GM19025 (cell line): ENCODE measurements at regions not wholly inside any gene's neighbourhood (a gene's known extent, or its start where the extent isn't known, plus 50 kb on each side); places are given as distances from the start of the nearest gene placed in this dataset.
"Not testable (repeated sequence)": the region's sequence is repeated elsewhere in the genome, so short reads cannot be mapped to it uniquely, and the experiment has no call there.

Experiments used
- ATAC-seq: cut with Tn5 transposase; IDR thresholded peaks from one replicate; pipeline ENCODE4 v1.9.1; 2021; ENCODE audit warnings: mild to moderate bottlenecking, low read depth, moderate library complexity; ENCODE audit not compliant: unreplicated experiment

DNA sequence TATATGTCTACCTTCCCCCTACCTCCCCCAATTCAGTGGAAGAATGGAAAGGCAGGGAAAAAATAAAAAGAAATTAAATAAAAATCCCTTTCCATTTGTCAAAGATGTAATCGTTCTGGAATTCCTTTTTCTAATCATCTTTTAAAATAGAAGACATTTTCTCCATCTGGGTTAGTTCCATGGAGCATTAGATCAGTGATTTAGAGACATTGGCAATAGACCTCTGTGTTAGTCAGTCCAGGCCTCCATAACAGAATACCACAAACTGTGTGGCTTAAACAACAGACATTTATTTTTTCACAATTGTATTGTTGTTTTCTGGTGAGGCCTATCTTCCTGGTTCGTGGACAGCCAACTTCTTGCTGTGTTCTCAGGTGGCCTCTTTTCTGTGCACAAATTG, 516.6 kb upstream of the DAB2 start:
- no peak for ATAC-seq

DNA sequence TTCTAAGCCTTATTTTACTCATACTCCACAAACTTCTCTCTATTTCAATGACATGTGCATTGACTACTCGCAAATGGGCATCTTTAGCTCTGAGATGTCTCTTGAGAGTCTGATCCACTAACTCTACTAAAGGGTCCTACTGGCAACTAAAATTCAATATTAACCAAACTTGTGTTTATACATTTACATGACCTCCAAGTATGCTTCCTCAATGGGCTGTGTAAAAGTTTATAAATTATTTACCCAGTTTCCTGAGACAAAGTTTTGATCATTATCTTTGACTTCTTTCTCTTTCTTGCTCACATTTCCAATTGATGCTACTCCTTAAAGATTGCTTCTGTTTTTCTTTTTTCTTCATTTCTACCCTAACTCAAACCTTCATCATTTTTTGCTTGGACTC, 510.1 kb upstream of the DAB2 start:
- ATAC-seq: no peak

DNA sequence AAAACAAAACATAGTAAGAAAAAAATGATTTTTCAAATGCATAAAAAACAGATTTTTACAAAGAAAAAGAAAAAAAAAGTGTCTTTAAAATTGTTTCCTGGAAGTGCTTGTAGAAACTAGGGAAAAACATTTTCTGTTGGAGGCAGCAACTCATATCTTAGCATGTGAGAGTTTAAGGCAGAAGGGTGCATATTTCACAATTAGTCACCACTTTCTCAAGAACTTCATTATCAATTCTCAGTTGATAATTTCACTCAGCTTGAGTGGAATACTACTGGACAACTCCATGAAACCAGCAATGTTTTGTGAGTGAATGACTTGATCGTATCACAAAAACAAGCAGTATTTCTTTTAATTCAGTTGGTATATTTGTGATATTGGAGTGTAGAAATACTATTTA, 508.3 kb upstream of the DAB2 start:
- ATAC-seq: no peak

DNA sequence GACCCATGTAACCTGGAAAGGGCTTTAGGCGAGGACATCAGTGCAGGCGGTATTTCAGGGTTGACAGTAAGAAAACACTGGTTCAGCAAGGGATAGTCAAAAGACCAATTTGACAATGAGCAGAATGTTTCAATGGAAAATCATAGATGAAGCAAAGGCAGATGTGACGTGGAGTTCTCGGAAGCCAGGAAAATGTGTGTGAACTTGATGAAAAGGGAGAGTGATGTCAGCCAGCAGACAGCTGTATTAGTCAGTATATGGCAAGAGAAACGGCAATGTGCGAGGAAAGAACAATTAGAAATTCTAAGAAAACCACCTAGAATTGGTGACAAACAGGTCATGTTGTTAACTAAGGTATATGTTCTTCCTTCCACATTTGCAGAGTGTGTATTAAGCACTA, 503.9 kb upstream of the DAB2 start:
- ATAC-seq: no peak

DNA sequence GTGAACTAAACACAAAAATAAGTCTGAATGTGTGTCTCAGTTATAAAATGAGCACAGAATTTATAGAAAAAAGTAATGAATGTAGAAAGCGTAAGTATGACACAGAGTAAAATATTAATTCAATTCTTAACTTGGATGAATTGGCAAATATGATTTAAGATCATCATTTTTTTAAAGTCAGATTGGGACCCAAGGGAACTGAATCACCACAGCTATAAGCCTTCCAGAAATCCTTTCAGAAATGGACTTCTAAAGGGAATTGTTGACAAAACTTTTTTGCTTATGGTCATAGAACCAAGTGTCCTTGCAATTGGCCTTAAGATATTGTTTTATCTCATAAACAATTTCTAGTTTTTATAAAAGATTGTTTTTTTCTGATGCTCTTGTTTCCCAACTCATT, 495.1 kb upstream of the DAB2 start:
- ATAC-seq: no peak

DNA sequence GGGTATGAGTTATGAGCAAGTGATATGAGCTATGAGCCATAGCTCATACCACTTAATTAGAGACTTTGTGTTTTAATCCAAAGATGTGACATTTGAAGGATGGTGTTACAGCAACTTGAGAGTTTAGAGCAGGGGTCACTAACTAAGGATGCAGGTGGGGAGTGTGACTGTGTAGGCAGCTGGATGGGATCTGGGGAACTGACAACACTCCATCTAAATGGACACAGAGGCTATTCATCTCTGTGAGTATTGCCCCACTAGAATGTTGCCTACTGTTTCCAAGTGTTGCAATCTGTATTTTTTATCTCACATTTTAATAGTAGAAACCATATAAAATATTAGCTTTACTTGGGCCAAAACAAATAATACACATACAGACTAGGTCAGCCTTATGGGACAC, 488.1 kb upstream of the DAB2 start:
- ATAC-seq: no peak

DNA sequence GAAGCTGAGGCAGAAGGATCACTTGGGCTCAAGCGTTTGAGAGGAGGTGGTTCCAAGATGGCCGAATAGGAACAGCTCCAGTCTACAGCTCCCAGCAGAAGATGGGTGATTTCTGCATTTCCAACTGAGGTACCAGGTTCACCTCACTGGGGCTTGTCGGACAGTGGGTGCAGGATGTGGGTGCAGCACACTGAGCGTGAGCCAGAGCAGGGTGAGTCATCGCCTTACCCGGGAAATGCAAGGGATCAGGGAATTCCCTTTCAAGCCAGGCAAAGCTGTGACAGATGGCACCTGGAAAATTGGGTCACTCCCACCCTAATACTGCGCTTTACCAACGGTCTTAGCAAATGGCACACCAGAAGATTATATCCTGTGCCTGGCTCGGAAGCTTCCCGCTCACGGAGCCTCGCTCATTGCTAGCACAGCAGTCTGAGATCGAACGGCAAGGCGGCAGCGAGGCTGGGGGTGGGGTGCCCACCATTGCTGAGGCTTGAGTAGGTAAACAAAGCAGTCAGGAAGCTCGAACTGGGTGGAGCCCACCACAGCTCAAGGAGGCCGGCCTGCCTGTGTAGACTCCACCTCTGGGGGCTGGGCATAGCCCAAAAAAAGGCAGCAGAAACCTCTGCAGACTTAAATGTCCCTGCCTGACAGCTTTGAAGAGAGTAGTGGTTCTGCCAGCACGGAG, 482.6 kb upstream of the DAB2 start:
- not testable (repeated sequence) for ATAC-seq

DNA sequence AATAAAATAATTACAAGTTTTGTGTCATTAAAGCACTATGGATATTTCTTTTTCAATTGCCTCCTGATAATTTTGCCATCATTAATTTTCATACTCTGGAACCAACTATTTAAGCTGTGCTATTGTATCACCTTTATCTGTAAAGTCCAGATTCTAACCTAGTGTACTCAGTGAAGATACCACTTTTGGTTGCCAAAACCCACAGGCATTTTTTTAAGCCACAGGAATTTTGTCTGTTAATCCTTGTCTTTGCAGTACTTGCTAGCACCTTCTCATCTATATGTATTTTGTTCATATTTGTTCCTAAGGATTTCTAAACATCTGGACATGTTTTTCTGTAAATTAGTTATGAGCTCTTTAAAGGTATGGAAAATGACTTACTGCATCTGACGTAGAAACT, 481.4 kb upstream of the DAB2 start:
- no peak for ATAC-seq

DNA sequence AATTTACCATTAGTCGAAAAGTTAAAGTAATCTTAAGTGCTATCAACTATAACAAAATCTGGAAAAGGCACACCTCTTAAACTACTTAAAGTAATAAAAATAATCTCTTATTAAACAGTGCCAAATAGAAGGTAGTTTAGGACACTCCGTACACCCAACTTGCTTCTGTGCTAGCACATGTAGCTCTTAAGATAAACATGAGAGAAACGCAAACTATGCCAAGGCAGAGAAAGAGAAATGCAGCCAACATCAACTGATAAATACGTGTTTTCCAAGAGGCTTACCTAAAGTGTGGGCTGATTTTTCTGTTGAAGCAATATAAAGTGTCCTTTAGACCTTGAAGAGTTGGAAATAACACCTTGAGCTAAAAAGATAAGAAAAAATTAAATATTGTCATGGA, 480.6 kb upstream of the DAB2 start:
- ATAC-seq: no peak

DNA sequence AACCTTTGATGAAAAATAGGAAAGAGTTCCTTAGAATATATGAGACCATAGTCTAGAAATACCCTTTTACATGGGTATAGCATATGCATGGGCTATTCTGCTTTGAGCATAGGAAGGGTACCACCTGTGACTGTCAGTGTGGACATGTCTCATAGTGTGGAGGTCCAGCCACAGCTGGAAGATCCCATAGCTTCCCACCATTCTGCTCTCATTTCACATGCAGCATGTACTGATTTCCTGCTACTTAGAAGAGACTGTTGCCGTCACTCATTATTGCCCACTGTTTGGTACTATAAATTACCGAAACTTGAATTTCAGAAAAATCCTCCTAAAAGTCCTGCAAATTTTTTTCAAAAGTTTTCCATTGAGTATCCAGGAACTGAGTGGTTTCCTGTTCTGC, 477.8 kb upstream of the DAB2 start:
- no peak for ATAC-seq

DNA sequence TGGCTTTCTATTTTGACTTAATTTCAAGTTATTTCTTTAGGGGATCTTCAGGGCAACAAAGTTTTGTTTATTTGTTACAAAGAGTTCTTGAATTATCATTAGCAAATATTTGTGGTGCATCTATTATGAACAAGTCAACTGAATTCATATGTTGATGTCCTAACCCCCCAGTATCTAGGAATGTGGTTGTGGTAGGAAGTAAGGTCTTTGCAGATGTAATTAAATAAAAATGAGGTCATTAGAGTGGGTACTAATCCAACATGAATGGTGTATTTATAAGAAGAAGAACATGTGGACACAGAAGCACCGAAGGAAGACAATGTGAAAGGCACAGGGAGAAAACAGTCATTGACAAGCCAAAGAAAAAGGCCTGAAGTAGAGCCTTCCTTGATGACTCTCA, 474.0 kb upstream of the DAB2 start:
- no peak for ATAC-seq

DNA sequence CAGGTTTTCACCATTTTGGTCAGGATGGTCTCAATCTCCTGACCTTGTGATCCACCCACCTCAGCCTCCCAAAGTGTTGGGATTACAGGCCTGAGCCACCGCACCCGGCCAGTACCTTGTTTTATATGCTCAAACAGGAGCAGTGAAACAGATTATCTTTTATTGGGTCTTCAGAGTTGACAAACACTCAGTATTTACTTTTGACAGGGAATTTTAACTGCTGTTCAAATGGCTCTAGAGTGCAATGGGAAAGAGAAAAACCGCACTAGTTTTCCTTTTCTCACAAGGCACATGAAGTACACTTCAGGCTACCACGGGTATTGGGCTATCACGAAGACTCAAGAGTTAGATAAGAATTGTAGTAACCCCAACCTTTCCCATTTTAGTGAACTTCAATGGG, 471.9 kb upstream of the DAB2 start:
- no peak for ATAC-seq

DNA sequence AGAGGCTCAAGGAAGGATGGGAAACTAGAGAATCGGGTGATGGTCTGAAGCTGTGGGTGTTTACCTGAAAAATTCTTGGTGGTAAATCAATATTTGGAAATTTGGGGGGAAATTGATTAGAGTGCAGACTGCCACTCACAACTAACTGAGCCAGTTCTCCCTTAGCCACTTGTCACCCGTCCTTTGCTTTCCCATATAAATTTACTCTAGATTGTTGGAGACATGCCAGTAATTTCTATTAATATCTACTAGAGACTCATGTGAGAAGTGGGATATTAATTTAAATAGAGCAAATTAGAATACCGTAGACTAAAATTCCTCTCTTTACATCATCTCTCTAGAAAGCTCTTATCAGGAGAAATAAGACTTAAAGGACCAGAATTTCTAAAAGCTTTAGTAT, 471.3 kb upstream of the DAB2 start:
- ATAC-seq: no peak

DNA sequence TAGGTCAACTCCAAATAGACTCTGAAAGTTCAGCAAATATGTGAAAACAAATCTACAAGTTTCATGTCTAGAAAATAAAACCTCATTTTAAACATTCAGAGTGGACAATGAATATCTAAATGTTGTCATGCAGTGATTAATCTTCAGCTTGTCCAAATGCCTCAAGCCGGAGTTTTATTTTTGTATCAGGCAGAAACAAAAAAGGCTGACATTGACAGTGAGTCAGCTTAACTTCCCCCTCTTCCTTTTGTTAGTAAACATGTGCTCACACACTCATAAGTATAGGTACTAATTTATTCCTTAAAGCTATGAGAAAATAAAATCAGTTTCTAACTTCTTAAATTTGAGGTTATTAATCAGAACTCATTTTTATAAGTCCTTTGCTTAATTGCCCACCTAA, 467.9 kb upstream of the DAB2 start:
- ATAC-seq: no peak

DNA sequence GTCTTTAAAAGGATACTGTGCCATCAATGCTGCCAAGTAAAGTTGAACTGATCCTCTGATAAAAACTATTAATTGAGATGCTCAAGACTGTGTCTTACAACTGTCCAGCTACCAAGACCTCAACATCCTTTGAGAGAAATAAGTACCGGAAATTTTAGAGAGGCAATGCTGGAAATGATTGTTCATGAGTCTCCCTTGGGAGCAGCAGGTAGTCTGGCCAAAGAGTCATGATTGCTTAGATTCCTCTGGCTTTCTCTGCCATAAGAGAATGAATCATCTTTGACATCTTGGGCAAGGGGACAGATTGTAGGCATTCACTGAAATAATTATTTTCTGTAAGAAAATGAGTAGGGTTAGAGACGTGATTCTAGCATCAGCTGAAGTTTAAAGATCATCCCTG, 466.6 kb upstream of the DAB2 start:
- ATAC-seq: no peak

DNA sequence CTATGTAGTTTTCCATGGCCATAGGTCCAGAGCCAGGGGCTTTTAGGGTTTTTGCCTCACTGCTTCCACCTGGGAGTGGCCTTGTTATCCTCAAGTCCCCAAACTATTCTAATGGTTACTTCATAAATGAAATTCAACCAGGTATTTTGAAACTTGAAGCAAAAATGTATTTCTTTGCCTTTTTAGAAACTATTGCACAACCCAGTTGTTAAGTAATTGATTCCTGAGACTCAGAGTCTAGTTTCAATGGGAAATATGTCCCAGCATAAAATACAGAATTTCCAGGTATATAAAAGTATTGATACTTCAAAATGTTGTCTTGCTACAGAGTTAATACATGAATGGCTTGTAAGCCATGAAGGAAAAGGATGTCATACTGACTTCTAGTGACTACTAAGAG, 456.2 kb upstream of the DAB2 start:
- ATAC-seq: no peak

DNA sequence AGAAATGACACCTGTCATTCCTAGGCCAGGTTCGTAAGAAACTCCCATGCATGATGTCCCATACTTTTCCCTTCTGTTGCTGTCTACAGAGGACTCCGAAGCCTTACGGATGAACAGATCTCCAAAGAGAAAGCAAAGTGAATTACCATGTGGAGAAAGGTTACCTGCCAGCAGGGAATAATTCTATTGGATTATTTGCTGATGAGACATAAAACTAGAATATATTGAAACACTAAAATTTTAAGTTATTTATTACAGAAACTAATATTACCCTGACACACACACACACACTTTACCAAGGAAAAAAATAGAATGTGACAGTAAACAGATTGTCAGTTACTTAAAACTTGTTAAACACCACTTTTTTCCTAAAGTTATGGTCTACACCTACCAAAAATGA, 452.7 kb upstream of the DAB2 start:
- ATAC-seq: no peak

DNA sequence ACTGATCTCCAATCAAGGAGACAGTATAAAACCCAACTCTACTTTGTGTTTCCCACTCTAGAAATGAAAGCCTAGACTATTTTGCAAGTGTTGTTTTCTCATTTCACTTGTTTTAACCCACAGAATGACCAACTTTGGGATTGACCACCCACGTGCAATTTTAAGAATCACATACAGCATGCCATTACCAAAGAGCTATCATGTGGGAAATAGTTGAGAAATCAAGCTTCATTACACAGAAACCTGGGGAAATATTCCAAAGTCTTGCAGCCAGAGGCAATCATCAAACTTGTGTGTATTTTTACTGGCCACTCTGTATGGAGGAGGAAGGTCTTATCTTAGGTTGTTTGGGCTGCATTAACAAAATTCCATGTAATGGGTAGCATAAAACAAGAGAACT, 451.4 kb upstream of the DAB2 start:
- ATAC-seq: no peak

DNA sequence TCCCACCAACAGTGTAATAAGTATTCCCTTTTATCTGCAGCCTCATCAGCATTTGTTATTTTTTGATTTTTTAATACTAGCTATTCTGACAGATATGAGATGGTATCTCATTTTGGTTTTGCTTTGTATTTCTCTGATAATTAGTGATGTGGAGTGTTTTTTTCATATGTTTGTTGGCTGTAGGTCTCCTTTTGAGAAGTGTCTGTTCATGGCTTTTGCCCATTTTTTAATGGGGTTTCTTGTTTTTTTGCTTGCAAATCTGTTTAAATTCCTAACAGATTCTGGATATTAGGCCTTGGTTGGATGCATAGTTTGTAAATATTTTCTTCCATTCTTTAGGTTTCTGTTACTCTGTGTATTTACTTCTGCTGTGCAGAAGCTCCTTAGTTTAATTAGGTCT, 445.4 kb upstream of the DAB2 start:
- no peak for ATAC-seq

DNA sequence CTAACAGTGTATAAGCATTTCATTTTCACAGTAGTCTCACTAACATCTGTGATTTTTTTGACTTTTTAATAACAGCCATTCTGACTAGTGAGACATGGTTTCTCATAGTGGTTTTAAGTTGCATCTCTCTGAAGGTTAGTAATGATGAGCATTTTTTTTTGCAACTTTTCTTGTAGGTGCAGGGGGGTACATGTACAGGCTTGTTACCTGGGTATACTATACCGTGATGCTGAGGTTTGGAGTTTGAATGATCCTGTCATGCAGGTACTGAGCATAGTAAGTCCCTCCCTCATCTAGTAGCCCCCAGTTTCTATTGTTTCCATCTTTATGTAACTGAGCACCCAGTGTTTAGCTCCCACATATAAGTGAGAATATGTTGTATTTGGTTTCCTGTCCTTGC, 444.6 kb upstream of the DAB2 start:
- no peak for ATAC-seq

DNA sequence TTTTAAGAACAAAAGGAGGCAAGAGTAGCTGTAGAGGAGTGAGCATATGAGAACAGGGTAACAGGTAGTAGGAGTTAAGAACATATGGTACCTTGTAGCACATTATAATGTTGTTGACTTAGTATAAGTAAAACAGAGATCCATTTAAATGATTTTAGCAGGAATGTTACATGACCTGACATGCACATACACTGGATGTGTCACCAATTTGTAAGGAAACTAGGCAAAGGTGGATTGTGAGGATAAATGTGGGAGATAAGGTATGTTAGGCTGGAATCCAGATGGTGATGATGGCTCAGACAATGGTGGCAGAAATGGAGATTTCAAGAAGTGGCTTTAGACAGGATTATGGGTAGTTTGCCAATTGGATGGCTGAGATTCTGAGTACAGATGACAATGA, 443.1 kb upstream of the DAB2 start:
- no peak for ATAC-seq

DNA sequence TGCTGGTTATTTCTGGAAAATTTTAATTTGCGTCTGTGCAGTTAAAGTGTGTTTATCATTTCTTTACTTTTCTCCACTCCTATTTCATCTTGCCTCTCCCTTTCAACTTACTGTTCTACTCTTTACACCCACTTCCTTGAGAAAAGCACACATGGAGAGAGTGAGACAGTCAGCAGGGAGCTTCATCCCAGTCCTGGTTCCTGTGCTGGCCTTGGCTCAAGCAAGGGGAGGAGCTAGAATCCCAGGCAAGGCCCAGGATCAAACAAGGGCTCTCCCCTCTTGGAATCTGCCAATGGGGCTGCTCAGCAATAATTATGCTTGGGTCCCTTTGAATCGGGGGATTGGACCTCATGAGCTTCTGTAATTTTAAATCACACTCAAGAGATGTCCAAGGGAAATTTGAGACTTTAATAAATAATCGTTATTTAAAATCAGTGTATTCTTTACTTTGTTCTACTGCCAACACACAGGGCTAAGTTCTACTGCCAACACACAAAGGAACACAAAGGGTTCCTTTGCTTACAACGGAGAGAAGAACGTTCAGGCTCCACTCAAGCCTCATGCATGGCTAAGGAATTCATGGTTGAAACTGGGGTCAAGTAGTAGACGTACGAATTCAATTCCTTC, 439.3 kb upstream of the DAB2 start:
- no peak for ATAC-seq

DNA sequence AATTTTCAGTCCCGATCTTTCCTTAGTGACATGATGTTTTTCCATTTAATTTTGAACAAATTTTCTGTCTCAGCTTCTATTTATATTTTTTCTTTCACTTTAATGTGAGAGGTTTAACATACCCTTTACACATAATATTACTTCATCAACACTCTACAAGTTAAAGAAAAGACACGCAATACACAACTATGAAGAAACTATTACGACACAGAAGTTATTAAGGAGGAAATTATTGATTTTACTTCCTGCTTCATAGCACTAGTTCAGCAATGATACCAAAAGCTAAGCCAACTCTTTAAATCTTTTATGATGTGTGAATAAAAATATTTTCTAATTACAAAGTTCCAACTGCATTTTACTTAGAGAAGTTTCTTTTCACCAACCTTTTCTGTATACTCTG, 432.3 kb upstream of the DAB2 start:
- no peak for ATAC-seq
